ENCODE measurements at regions not wholly inside any gene's neighbourhood (a gene's known extent, or its start where the extent isn't known, plus 50 kb on each side); places are given as distances from the start of the nearest gene placed in this dataset.
"Not testable (repeated sequence)": the region's sequence is repeated elsewhere in the genome, so short reads cannot be mapped to it uniquely, and the experiment has no call there.

DNA sequence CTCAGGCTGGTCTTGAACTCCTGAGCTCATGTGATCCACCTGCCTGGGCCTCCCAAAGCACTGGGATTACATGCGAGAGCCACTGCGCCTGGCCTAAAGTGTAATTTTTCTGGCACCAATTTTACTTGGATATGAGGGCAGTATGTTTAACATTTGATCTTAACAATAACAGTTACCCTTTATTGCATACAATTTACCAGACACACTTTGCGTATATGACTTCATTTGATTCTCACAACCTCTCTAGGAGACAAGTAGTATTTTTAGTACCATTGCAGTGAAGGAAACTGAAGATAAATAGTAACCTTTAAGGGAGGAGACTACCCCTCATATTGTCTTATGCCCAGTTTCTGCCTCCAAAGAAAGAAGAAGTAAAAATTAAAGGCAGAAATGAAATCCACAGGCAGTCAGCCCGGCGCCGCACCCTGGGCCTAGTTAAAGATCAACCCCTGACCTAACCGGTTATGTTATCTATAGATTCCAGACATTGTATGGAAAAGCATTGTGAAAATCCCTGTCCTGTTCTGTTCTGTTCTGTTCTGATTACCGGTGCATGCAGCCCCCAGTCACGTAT, 54.0 kb downstream of the CYP26A1 start:
- not testable (repeated sequence) for DNase-seq (ENCODE audit: low read depth)

- DNase-seq (ENCODE audit: low read depth), result no peak
Measured at GRCh38 chr10:93131986-93132385, 58.3 kb downstream of the CYP26A1 start.

DNA sequence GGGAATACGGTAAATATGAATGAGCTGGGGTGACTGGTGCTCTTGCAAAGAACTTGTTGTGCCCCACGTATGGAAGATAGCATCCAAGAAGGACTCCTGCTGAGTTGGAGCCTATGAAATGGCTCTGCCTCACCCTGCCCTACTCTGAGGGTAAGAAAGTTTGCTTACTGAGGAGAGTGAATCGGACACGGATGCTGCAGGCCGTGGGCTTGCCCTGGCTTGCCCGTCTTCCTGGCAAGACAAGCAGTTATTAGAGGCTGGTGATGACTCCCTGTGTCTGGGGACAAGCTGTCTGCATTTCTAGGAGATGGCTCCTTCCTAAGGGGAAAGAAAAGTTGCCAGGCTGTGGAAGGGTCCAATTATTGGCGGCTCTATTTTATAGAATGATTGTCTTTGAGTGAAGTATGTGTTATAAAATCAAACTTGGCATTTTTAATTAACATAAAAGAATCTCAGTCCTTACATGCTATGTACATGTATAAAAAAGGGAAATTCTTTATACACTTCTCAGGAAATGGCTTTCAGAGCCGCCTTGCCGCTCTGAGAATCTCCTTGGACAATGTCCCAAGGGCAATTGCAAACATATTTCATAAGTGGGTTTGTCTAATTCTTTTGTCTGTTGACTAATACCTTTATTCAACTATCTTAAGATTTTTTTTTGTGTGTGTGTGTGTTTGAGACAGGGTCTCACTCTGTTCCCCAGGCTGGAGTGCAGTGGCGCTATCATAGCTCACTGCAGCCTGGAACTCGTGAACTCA, 64.6 kb downstream of the CYP26A1 start:
- DNase-seq (ENCODE audit: low read depth), result no peak

DNA sequence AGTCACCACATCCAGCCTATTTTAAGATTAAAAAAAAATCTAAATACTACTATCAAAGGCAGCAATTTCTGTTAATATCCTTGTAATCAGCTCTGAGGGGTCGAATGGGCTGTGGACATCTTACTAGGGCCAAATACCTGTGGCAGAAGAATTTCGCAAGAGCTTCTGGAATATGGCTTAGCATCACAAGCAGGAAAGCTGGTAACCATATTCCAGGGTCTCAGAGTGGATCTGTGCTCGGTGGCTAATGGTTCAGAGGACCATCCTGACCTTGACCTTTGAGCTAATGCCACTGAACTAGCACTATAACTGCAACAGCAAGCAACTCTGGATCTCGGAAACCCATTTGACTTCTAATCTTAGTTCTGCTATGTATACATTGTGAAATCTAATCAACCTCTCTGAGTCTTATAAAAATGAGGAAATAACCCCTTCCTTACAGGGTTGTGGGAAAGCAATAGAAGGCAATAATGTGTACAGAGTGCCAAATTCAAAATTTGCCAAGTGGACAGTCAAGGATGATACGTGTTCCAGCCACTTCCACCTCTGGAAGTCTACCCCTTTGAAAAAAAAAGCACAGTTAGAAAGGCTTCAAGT, 65.5 kb downstream of the CYP26A1 start:
- no peak for DNase-seq (ENCODE audit: low read depth)

DNA sequence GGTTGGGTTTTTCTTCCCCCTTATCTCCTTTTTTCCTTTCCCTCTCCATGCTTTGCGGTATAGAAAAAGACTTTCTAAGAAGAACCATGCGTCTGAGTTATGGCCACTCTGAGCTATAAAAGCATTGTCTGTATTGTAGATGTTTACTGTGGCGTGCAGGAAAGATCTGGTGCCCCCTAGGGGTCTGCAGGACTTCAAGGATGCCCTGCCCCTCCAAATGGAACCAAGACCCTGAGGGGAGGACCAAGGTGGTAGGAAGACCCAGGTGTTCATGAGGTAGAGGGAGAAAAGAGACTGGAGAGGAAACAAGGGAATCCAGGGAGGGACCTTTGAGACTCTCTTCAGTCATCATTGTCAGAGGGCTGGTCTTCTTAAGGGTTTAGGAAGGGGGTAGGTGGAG, 68.8 kb downstream of the CYP26A1 start:
- DNase-seq (ENCODE audit: low read depth), result no peak

DNA sequence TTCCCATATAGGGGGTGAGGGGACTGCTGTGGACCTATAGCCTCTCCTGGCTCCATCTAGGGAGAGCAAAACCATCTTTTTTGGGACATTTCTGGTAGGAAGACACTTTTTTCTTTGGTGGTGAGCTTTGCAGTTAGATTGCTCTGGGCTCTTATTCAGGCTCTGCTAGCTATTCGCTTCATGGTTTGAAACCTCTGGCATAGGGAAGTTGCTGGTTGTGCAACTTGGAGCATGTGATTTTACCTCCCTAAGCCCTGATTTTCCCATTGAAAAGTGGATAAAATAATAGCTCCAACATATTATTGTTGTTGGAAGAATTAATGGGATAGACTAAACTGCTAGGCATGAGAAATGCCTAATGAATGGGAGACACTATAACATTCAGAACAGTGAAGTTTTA, 69.6 kb downstream of the CYP26A1 start:
- no peak for DNase-seq (ENCODE audit: low read depth)

DNA sequence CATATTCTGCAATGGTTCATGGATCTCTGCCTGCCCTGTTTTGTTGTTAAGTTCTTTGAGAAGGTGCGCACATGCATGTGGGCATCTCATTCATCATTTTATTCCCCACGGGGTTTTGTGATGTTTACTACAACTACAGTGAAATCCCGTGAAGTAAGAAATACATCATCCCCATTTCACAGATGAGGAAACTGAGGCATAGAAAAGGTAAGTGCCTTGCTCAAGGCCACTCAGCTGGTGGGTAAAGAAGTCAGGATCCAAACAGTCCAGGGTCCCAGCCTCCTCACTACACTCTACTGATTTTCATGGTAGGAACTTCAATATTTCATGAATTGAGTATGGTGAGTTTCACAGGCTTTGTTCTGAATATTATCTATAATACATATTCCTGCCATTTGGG, 72.6 kb downstream of the CYP26A1 start:
- no peak for DNase-seq (ENCODE audit: low read depth)

DNA sequence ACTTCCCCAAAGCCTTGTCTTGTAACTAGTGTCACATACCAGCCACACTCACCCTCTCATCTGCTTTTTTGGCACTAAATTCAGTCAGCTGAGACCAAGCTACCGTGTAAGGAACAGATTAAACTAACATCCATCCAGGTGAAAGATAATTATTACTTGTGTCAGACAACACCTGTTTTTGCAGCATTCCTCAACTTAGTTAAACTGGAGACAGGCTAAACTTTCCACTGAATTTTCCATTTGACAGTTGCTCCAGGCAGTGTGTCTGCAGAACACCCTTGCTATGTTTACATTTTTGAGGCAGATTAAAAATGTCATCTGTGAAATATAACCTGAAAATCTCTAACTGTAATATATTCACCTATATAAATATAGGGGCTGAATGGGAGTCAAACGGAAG, 73.6 kb downstream of the CYP26A1 start:
- no peak for DNase-seq (ENCODE audit: low read depth)

DNA sequence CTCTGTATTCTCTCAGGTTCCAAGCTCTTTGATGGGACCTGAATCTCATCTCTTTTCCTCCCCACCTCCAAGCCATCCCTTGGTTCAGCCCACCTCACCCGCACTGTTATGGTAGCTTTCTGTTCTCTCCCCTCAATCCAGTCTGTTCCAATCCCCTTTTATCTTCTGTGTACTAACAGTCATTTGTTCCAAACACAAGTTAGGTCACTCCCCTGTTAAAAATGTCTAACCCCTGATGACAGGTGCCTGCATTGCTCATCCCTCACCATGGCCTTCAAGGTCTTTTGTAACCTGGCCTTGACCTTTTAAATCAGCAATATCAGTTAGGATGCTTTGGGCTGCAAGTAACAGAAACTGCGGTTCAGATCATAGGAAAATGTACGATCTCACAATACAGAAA, 74.8 kb downstream of the CYP26A1 start:
- no peak for DNase-seq (ENCODE audit: low read depth)

DNA sequence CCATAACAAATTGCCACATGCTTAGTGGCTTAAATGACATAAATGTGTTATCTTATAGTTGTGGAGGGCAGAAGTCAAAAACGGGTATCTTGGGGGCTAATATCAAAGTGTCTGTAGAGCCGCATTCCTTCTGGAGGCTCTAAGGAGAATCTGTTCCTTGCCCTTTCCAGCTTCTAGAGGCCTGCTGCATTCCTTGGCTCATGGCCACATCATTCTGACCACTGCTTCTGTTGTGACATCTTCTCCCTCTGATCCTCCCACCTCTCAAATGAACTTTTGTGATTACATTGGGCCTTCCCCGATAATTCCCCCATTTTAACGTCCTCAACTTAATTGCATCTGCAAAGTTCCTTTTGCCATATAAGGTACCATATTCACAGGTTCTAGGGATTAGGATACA, 76.1 kb downstream of the CYP26A1 start:
- no peak for DNase-seq (ENCODE audit: low read depth)

- no peak for DNase-seq (ENCODE audit: low read depth)
Measured at GRCh38 chr10:93150289-93150688, 76.6 kb downstream of the CYP26A1 start.

- DNase-seq (ENCODE audit: low read depth), result no peak
Measured at GRCh38 chr10:93150990-93151547, 77.4 kb downstream of the CYP26A1 start.

- DNase-seq (ENCODE audit: low read depth), result peak; percentile 70
Measured at GRCh38 chr10:93152136-93152535, 78.4 kb downstream of the CYP26A1 start.

DNA sequence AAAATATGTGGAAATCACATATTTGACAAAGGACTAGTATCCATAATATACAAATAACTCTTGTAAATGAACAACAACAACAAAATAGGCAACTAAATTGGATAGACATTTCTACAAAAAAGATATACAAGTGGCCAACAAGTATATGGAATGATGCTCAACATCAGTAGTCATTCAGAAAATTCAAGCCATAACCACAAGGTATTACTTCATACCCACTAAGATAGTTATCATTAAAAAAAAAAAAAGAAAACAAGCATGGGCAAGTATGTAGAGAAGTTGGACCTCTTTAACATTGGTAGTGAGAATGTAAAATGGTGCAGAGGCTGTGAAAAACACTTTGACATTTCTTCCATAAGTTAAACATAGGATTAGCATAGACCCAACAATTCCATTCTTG, 80.8 kb downstream of the CYP26A1 start:
- DNase-seq (ENCODE audit: low read depth), result no peak

DNA sequence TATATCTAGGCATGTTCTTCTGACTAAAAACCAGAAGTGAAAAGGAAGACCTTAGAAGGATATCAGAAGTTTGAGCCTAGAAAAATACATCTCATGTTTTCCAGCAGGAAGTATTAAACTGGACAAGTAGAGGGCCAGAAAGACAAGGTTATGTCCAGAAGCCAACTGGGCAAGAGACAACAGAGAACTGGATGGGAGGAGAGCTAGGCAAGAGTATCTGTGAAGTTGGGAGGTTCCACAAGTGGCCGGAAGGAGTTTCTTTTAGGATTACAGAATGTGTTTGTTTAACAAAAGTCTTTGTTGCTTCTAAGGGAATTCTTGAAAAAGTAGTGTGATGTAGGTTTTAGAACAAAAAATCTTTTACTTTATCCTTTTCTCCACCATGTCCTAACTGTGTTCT, 86.4 kb downstream of the CYP26A1 start:
- no peak for DNase-seq (ENCODE audit: low read depth)

GRCh38 chr10:93160829-93161228, 87.1 kb downstream of the CYP26A1 start:
- DNase-seq (ENCODE audit: low read depth), result peak; percentile 90

DNA sequence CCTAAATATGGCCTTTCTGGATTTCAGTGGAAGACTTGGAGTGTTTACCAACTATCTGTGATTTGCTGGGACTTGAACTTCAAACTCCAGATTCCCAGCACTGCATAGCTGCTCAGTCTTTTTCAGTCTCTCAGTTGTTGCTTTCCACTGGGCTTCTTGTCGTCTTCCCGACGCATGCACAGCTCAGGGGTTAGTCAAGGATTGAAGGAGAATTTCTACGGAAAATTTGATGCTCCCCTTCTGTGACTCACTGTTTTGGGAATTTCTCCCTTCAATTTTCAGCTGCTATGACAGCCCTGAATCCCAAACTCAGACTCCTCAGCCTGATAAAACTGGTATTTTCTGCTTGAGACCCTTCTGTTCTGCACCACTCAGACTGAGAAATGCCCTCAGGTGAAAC, 91.7 kb downstream of the CYP26A1 start:
- DNase-seq (ENCODE audit: low read depth), result peak; percentile 28

GRCh38 chr10:93166134-93166533, 92.4 kb downstream of the CYP26A1 start:
- no peak for DNase-seq (ENCODE audit: low read depth)

- no peak for DNase-seq (ENCODE audit: low read depth)
Measured at GRCh38 chr10:93171837-93172236, 98.1 kb downstream of the CYP26A1 start.

DNA sequence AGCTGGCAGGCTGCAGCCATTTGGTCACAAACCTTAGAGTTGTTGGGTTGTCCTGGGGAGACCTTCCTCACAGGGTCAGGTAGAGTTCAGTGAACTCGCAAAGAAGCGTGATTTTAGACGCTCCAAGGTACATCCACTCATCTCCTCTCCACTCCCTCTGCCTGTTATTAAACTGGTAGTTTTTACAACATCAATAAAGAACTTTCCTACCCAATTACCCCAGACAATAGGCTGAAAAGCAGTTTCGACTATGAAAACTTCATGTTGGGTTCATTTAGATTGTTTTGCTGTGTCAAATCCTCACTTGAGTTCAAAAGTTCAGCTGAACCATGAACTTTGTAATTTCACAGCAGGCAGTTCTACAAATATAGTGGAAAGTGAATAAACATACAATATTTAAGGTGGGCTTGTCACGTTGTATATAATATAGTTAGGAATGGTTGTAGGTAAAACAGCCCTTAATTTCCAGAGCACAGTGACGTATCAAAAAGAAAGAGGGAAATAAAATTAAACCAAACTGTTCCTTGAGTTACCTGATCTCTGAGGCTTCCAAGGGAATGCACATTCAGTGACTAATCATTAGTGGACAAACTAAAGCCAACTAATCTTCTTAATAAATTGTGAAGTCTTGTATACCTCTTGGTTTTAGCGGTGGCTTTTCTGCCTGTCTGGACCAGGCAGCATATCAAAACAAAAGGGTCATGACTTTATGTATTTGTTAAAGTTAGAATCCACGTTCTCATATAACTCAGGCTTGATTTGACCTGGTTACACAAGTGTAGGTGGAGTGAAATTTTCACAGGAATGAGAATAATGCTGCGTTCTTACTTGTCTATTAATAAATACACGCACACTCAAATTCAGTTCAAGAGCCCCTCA, 100.5 kb downstream of the CYP26A1 start:
- DNase-seq (ENCODE audit: low read depth), result no peak

GRCh38 chr10:93175490-93175889, 101.8 kb downstream of the CYP26A1 start:
- no peak for DNase-seq (ENCODE audit: low read depth)

DNA sequence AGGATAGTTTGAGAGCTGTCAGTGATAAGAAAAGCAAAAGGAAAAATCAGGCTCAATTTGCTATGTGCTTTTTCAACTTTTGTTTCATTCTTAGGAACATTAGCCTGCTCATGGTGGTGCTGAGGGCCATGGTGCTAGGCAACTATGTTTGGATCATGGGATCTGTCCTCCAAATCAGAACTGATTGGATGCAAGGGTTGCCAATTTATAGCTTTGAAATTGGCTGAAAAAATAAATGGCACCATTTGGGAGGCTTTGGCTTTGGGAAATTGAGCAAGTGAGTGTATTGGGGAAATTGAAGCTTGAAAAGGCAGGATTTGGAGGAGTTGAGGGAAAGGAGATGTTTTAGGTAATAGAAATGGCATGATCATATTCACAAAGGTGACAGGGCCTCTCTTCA, 103.8 kb downstream of the CYP26A1 start:
- DNase-seq (ENCODE audit: low read depth), result no peak

Measured in GM04504 (cell line).